ENCODE measurements at regions not wholly inside any gene's neighbourhood (a gene's known extent, or its start where the extent isn't known, plus 50 kb on each side); places are given as distances from the start of the nearest gene placed in this dataset.

GRCh38 chr11:106262852-106263251 lies 185.4 kb downstream of the AASDHPPT start:
- POLR2A ChIA-PET (ENCODE audit: partially characterized antibody): no interaction called here
- Histone ChIP-seq H3K4me3 (ENCODE audit: low read length in 2 of 2) (no peak overlapping the region), H3K27me3 (ENCODE audit: insufficient read depth, low read length) (no peaks in the 10 kb centered on the region), H3K27ac (ENCODE audit: low read depth, low read length) (no peak overlapping the region), H3K4me1 (ENCODE audit: insufficient read depth, low read length) (no peaks in the 10 kb centered on the region), H3K9me3 (ENCODE audit: control insufficient read depth in 1 of 2, low read length in 2 of 2) (no peaks in the 10 kb centered on the region), H3K36me3 (ENCODE audit: insufficient read depth, low read length) (no peaks in the 10 kb centered on the region)
- Mint-ChIP-seq H3K4me3 (no peak overlapping the region), H3K4me1 (no peaks in the 10 kb centered on the region), H3K36me3 (no peaks in the 10 kb centered on the region), H3K27me3 (no peaks in the 10 kb centered on the region), H3K27ac (no peak overlapping the region), H3K9me3 (peaks cover 2 to 10% (median 3%) of the 10 kb centered on the region in 8 donors)
- CTCF ChIA-PET (ENCODE audit: partially characterized antibody): no interaction called here
- DNase-seq: no peak
- intact Hi-C loops (cut with micrococcal nuclease): no loop called here

- Histone ChIP-seq H3K4me3 (ENCODE audit: low read length in 2 of 2) (no peak overlapping the region), H3K9me3 (ENCODE audit: control insufficient read depth in 1 of 2, low read length in 2 of 2) (no peaks in the 10 kb centered on the region), H3K27me3 (ENCODE audit: insufficient read depth, low read length) (no peaks in the 10 kb centered on the region), H3K27ac (ENCODE audit: low read depth, low read length) (no peak overlapping the region), H3K36me3 (ENCODE audit: insufficient read depth, low read length) (no peaks in the 10 kb centered on the region), H3K4me1 (ENCODE audit: insufficient read depth, low read length) (no peaks in the 10 kb centered on the region)
- H3K27ac Mint-ChIP-seq: no peak overlapping the region
- no peak overlapping the region for H3K4me3 Mint-ChIP-seq
- ChIA-PET CTCF (ENCODE audit: partially characterized antibody) (no interaction called here), POLR2A (ENCODE audit: partially characterized antibody) (no interaction called here)
- H3K4me1 Mint-ChIP-seq: no peaks in the 10 kb centered on the region
- no peak for DNase-seq
- peaks cover 2 to 15% (median 4%) of the 10 kb centered on the region in 8 donors for H3K9me3 Mint-ChIP-seq
- no peaks in the 10 kb centered on the region for H3K36me3 Mint-ChIP-seq
- intact Hi-C loops (cut with micrococcal nuclease): no loop called here
- H3K27me3 Mint-ChIP-seq: no peaks in the 10 kb centered on the region
Measured at GRCh38 chr11:106263527-106263926, 186.1 kb downstream of the AASDHPPT start.

DNA sequence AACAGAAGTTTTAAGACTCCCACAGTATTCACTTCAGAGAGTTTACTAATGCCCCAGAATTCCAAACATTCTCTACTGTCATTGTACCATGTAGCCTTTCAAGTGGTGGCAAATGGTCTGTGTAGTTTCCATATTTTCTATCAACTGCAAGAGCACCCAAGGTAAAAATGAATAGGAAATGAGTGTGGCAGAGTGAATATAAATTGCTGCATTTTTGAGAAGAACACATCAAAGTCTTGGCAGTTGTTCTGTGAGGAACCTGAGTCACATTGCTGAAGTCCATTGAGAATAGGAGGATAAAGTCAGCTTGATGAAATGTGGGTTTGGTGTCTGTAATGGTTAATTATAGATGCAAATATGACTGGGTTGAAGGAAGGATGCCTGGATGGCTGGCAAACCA lies 193.6 kb downstream of the AASDHPPT start:
- H3K4me1 ChIP-seq (ENCODE audit: insufficient read depth, low read length): no peaks in the 10 kb centered on the region
- POLR2A ChIA-PET (ENCODE audit: partially characterized antibody): no interaction called here
- H3K4me1 Mint-ChIP-seq: no peaks in the 10 kb centered on the region

DNA sequence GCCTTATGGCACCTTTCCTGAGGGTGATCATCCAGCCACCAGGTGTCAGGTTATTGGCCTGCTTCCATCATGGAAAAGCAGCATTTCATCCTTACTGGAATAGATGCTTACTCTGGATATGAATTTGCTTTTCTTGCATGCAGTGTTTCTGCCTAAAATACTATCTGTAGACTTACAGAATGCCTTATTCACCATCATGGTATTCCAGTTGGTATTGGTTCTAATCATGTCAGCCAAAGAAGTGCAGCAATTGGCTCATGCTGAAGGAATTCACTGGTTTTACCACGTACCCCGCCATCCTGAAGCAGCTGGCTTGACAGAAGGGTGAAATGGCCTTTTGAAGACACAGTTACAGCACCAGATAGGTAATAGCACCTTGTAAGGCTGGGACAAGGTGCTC lies 194.2 kb downstream of the AASDHPPT start:
- ChIA-PET CTCF (ENCODE audit: partially characterized antibody) (no interaction called here), POLR2A (ENCODE audit: partially characterized antibody) (no interaction called here)
- peaks cover 0 to 23% (median 4%) of the 10 kb centered on the region in 8 donors for H3K9me3 Mint-ChIP-seq
- Histone ChIP-seq H3K36me3 (ENCODE audit: insufficient read depth, low read length) (no peaks in the 10 kb centered on the region), H3K9me3 (ENCODE audit: control insufficient read depth in 1 of 2, low read length in 2 of 2) (no peaks in the 10 kb centered on the region), H3K4me3 (ENCODE audit: low read length in 2 of 2) (no peak overlapping the region), H3K27ac (ENCODE audit: low read depth, low read length) (no peak overlapping the region), H3K27me3 (ENCODE audit: insufficient read depth, low read length) (no peaks in the 10 kb centered on the region), H3K4me1 (ENCODE audit: insufficient read depth, low read length) (no peaks in the 10 kb centered on the region)
- no peak overlapping the region for H3K4me3 Mint-ChIP-seq
- intact Hi-C loops (cut with micrococcal nuclease): no loop called here
- H3K27me3 Mint-ChIP-seq: peaks cover 0 to 2% of the 10 kb centered on the region in 2 donors
- no peak overlapping the region for H3K27ac Mint-ChIP-seq
- no peaks in the 10 kb centered on the region for H3K4me1 Mint-ChIP-seq
- no peak for DNase-seq
- no peaks in the 10 kb centered on the region for H3K36me3 Mint-ChIP-seq

More for the DNA sequence above, 193.6 kb downstream of the AASDHPPT start:
- Histone ChIP-seq H3K27me3 (ENCODE audit: insufficient read depth, low read length) (no peaks in the 10 kb centered on the region), H3K27ac (ENCODE audit: low read depth, low read length) (no peak overlapping the region), H3K4me3 (ENCODE audit: low read length in 2 of 2) (no peak overlapping the region), H3K36me3 (ENCODE audit: insufficient read depth, low read length) (no peaks in the 10 kb centered on the region), H3K9me3 (ENCODE audit: control insufficient read depth in 1 of 2, low read length in 2 of 2) (no peaks in the 10 kb centered on the region)
- no peaks in the 10 kb centered on the region for H3K36me3 Mint-ChIP-seq
- CTCF ChIA-PET (ENCODE audit: partially characterized antibody): no interaction called here
- no peak overlapping the region for H3K27ac Mint-ChIP-seq
- DNase-seq: no peak
- intact Hi-C loops (cut with micrococcal nuclease): no loop called here
- peaks cover 2 to 28% (median 7%) of the 10 kb centered on the region in 8 donors for H3K9me3 Mint-ChIP-seq
- no peak overlapping the region for H3K4me3 Mint-ChIP-seq
- H3K27me3 Mint-ChIP-seq: no peaks in the 10 kb centered on the region

DNA sequence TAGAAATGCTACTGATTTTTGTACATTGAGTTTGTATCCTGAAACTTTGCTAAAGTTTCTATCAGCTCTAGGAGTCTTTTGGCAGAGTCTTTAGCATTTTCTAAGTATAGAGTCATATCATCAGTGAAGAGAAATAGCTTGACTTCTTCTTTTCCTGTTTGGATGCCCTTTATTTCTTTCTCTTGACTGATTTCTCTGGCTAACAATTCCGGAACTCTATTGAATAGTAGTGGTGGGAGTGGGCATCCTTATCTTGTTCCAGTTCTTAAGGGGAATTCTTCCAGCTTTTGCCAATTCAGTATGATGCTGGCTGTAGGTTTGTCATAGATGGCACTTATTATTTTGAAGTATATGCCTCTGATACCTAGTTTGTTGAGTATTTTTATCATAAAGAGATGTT lies 197.7 kb downstream of the AASDHPPT start:
- POLR2A ChIA-PET (ENCODE audit: partially characterized antibody): no interaction called here
- H3K9me3 Mint-ChIP-seq: peaks cover 0 to 12% (median 0%) of the 10 kb centered on the region in 8 donors
- H3K36me3 Mint-ChIP-seq: no peaks in the 10 kb centered on the region
- Histone ChIP-seq H3K4me1 (ENCODE audit: insufficient read depth, low read length) (no peaks in the 10 kb centered on the region), H3K9me3 (ENCODE audit: control insufficient read depth in 1 of 2, low read length in 2 of 2) (no peaks in the 10 kb centered on the region), H3K27ac (ENCODE audit: low read depth, low read length) (no peak overlapping the region), H3K36me3 (ENCODE audit: insufficient read depth, low read length) (no peaks in the 10 kb centered on the region), H3K4me3 (ENCODE audit: low read length in 2 of 2) (no peak overlapping the region), H3K27me3 (ENCODE audit: insufficient read depth, low read length) (no peaks in the 10 kb centered on the region)
- H3K27me3 Mint-ChIP-seq: peaks cover 0 to 2% of the 10 kb centered on the region in 2 donors
- no peak for DNase-seq
- H3K4me1 Mint-ChIP-seq: no peaks in the 10 kb centered on the region
- no peak overlapping the region for H3K4me3 Mint-ChIP-seq
- no peak overlapping the region for H3K27ac Mint-ChIP-seq
- CTCF ChIA-PET (ENCODE audit: partially characterized antibody): no interaction called here
- intact Hi-C loops (cut with micrococcal nuclease): no loop called here

GRCh38 chr11:106276126-106276525 lies 198.7 kb downstream of the AASDHPPT start:
- peaks cover 0 to 12% (median under 1%) of the 10 kb centered on the region in 8 donors for H3K9me3 Mint-ChIP-seq

DNA sequence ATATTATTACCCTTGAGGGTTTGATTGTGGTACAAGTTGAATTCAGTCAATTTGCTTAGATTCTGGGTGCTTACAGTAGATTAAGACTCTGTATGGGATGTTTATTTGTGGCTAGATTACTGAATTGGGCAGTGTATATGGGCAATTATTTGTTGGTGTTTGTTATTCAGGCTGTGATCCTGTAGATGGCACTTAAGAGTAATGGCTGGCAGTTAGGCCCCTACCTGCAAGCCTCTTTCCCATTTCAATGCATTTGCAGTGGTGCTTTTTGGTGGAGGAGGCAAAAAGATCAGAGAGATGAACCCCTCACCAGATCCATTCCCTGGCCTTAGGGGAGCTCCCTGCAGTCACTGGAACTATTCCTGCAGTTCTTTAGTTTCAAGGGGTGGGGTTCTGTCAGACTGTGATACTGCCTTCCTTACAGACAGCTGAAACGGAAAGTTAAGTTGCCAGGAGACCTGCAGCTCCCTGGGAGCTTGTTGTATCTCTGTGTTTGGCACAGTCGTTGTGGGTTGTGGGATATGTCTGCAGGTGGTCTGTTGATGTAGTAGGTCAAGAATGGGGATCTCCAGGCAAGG lies 199.5 kb downstream of the AASDHPPT start:
- no peaks in the 10 kb centered on the region for H3K4me1 Mint-ChIP-seq
- Histone ChIP-seq H3K36me3 (ENCODE audit: insufficient read depth, low read length) (no peaks in the 10 kb centered on the region), H3K27me3 (ENCODE audit: insufficient read depth, low read length) (no peaks in the 10 kb centered on the region), H3K4me1 (ENCODE audit: insufficient read depth, low read length) (no peaks in the 10 kb centered on the region), H3K9me3 (ENCODE audit: control insufficient read depth in 1 of 2, low read length in 2 of 2) (no peaks in the 10 kb centered on the region), H3K4me3 (ENCODE audit: low read length in 2 of 2) (no peak overlapping the region), H3K27ac (ENCODE audit: low read depth, low read length) (no peak overlapping the region)
- intact Hi-C loops (cut with micrococcal nuclease): no loop called here
- POLR2A ChIA-PET (ENCODE audit: partially characterized antibody): no interaction called here
- no peak for DNase-seq
- peaks cover 0 to 2% of the 10 kb centered on the region in 2 donors for H3K27me3 Mint-ChIP-seq
- CTCF ChIA-PET (ENCODE audit: partially characterized antibody): no interaction called here
- H3K4me3 Mint-ChIP-seq: no peak overlapping the region
- H3K36me3 Mint-ChIP-seq: no peaks in the 10 kb centered on the region
- peaks cover 0 to 12% (median under 1%) of the 10 kb centered on the region in 8 donors for H3K9me3 Mint-ChIP-seq
- no peak overlapping the region for H3K27ac Mint-ChIP-seq

More at GRCh38 chr11:106276126-106276525, 198.7 kb downstream of the AASDHPPT start:
- no peak overlapping the region for H3K4me3 Mint-ChIP-seq
- H3K4me1 Mint-ChIP-seq: no peaks in the 10 kb centered on the region
- Histone ChIP-seq H3K9me3 (ENCODE audit: control insufficient read depth in 1 of 2, low read length in 2 of 2) (no peaks in the 10 kb centered on the region), H3K4me1 (ENCODE audit: insufficient read depth, low read length) (no peaks in the 10 kb centered on the region), H3K27ac (ENCODE audit: low read depth, low read length) (no peak overlapping the region), H3K27me3 (ENCODE audit: insufficient read depth, low read length) (no peaks in the 10 kb centered on the region), H3K36me3 (ENCODE audit: insufficient read depth, low read length) (no peaks in the 10 kb centered on the region), H3K4me3 (ENCODE audit: low read length in 2 of 2) (no peak overlapping the region)
- POLR2A ChIA-PET (ENCODE audit: partially characterized antibody): no interaction called here
- intact Hi-C loops (cut with micrococcal nuclease): no loop called here
- DNase-seq: no peak
- peaks cover 0 to 2% of the 10 kb centered on the region in 2 donors for H3K27me3 Mint-ChIP-seq
- no peak overlapping the region for H3K27ac Mint-ChIP-seq
- no peaks in the 10 kb centered on the region for H3K36me3 Mint-ChIP-seq
- CTCF ChIA-PET (ENCODE audit: partially characterized antibody): no interaction called here

GRCh38 chr11:106277484-106277883 lies 200.0 kb downstream of the AASDHPPT start:
- no peak overlapping the region for H3K4me3 ChIP-seq (ENCODE audit: low read length in 2 of 2)
- H3K36me3 Mint-ChIP-seq: no peaks in the 10 kb centered on the region
- intact Hi-C loops (cut with micrococcal nuclease): no loop called here
- H3K4me1 ChIP-seq (ENCODE audit: insufficient read depth, low read length): no peaks in the 10 kb centered on the region
- H3K27ac ChIP-seq (ENCODE audit: low read depth, low read length): no peak overlapping the region
- no peaks in the 10 kb centered on the region for H3K9me3 ChIP-seq (ENCODE audit: control insufficient read depth in 1 of 2, low read length in 2 of 2)
- no peaks in the 10 kb centered on the region for H3K36me3 ChIP-seq (ENCODE audit: insufficient read depth, low read length)
- ChIA-PET POLR2A (ENCODE audit: partially characterized antibody) (no interaction called here), CTCF (ENCODE audit: partially characterized antibody) (no interaction called here)
- no peak for DNase-seq
- no peak overlapping the region for H3K4me3 Mint-ChIP-seq
- H3K27me3 Mint-ChIP-seq: peaks cover 0 to 2% of the 10 kb centered on the region in 2 donors
- H3K27ac Mint-ChIP-seq: no peak overlapping the region
- peaks cover 0 to 12% (median under 1%) of the 10 kb centered on the region in 8 donors for H3K9me3 Mint-ChIP-seq
- H3K27me3 ChIP-seq (ENCODE audit: insufficient read depth, low read length): no peaks in the 10 kb centered on the region
- no peaks in the 10 kb centered on the region for H3K4me1 Mint-ChIP-seq

Data from CD4-positive, alpha-beta memory T cell (primary cell).